ENCODE measurements at regions not wholly inside any gene's neighbourhood (a gene's known extent, or its start where the extent isn't known, plus 50 kb on each side); places are given as distances from the start of the nearest gene placed in this dataset.

GRCh38 chr2:120941571-120942120, 206.0 kb downstream of the GLI2 start:
- DNase-seq (no peak), ATAC-seq (ENCODE audit: low read depth) (no peak)
- Histone ChIP-seq H3K27ac (ENCODE audit: low read length in 2 of 2) (no peak overlapping the region), H3K9me3 (ENCODE audit: control extremely low read depth in 1 of 3, control insufficient read depth in 2 of 3, insufficient read depth in 1 of 3, low read length in 2 of 3) (peaks cover 0 to 5% (median 0%) of the 10 kb centered on the region in 3 donors), H3K4me1 (ENCODE audit: control insufficient read depth in 2 of 2, insufficient read depth in 2 of 2, low read length in 2 of 2) (no peaks in the 10 kb centered on the region), H3K36me3 (replicated peaks in 1 of 2; ENCODE audit: control extremely low read depth in 1 of 2, control insufficient read depth in 1 of 2, extremely low read depth in 1 of 2, insufficient read depth in 2 of 2, low read length in 1 of 2) (no peaks in the 10 kb centered on the region), H3K4me3 (ENCODE audit: control extremely low read depth in 1 of 5, extremely low read depth in 1 of 5, insufficient read depth in 1 of 5, low read depth in 2 of 5, low read length in 4 of 5) (no peak overlapping the region), H3K27me3 (replicated peaks in 1 of 4; ENCODE audit: control extremely low read depth in 1 of 4, control insufficient read depth in 3 of 4, insufficient read depth in 4 of 4, low read length in 3 of 4) (no peaks in the 10 kb centered on the region), H4K20me1 (ENCODE audit: control insufficient read depth, insufficient read depth, low read length, poor library complexity, severe bottlenecking) (no peaks in the 10 kb centered on the region), H3K79me2 (ENCODE audit: control insufficient read depth, insufficient read depth, low read length) (no peaks in the 10 kb centered on the region), H2AFZ (ENCODE audit: insufficient read depth, low read depth, low read length, poor library complexity, severe bottlenecking) (no peak overlapping the region), H3K9ac (ENCODE audit: low read length) (no peak overlapping the region), H3K4me2 (replicated peaks; ENCODE audit: low read depth, low read length, poor library complexity, severe bottlenecking) (no peak overlapping the region)
- Mint-ChIP-seq H3K4me3 (no peak overlapping the region), H3K27ac (no peak overlapping the region), H3K9me3 (ENCODE audit: insufficient read depth) (no peaks in the 10 kb centered on the region), H3K4me1 (no peaks in the 10 kb centered on the region), H3K27me3 (no peaks in the 10 kb centered on the region)
- intact Hi-C loops (cut with micrococcal nuclease), result no loop called here
- TF ChIP-seq CTCF (IDR thresholded peaks at IDR 0.05) (no peak), EZH2 (IDR thresholded peaks at IDR 0.05; ENCODE audit: borderline replicate concordance, insufficient read depth, low read depth, low read length, poor library complexity, severe bottlenecking) (no peak)
- ChIA-PET POLR2A (no interaction called here), CTCF (no interaction called here)
- WGBS (ENCODE audit: insufficient coverage), result 92% methylated on average over 11 of the region's 11 CpGs

- H3K4me1 Mint-ChIP-seq, result no peaks in the 10 kb centered on the region
- H3K4me1 ChIP-seq (ENCODE audit: control insufficient read depth in 2 of 2, insufficient read depth in 2 of 2, low read length in 2 of 2), result no peaks in the 10 kb centered on the region
- H3K27me3 Mint-ChIP-seq, result no peaks in the 10 kb centered on the region
- POLR2A ChIA-PET, result no interaction called here
- H3K9me3 Mint-ChIP-seq (ENCODE audit: insufficient read depth), result no peaks in the 10 kb centered on the region
- H3K4me2 ChIP-seq (replicated peaks; ENCODE audit: low read depth, low read length, poor library complexity, severe bottlenecking), result no peak overlapping the region
- CTCF ChIA-PET, result no interaction called here
- intact Hi-C loops (cut with micrococcal nuclease), result no loop called here
- H3K79me2 ChIP-seq (ENCODE audit: control insufficient read depth, insufficient read depth, low read length), result no peaks in the 10 kb centered on the region
- H3K9ac ChIP-seq (ENCODE audit: low read length), result no peak overlapping the region
- no peaks in the 10 kb centered on the region for H3K36me3 ChIP-seq (replicated peaks in 1 of 2; ENCODE audit: control extremely low read depth in 1 of 2, control insufficient read depth in 1 of 2, extremely low read depth in 1 of 2, insufficient read depth in 2 of 2, low read length in 1 of 2)
- H3K27me3 ChIP-seq (replicated peaks in 1 of 4; ENCODE audit: control extremely low read depth in 1 of 4, control insufficient read depth in 3 of 4, insufficient read depth in 4 of 4, low read length in 3 of 4), result no peaks in the 10 kb centered on the region
- H2AFZ ChIP-seq (ENCODE audit: insufficient read depth, low read depth, low read length, poor library complexity, severe bottlenecking), result no peak overlapping the region
- WGBS (ENCODE audit: insufficient coverage), result 93% methylated on average over 15 of the region's 15 CpGs
- TF ChIP-seq CTCF (IDR thresholded peaks at IDR 0.05) (no peak), EZH2 (IDR thresholded peaks at IDR 0.05; ENCODE audit: borderline replicate concordance, insufficient read depth, low read depth, low read length, poor library complexity, severe bottlenecking) (no peak)
- DNase-seq (no peak), ATAC-seq (ENCODE audit: low read depth) (no peak)
- H3K27ac Mint-ChIP-seq, result no peak overlapping the region
- no peak overlapping the region for H3K27ac ChIP-seq (ENCODE audit: low read length in 2 of 2)
- H3K4me3 ChIP-seq (ENCODE audit: control extremely low read depth in 1 of 5, extremely low read depth in 1 of 5, insufficient read depth in 1 of 5, low read depth in 2 of 5, low read length in 4 of 5), result no peak overlapping the region
- H3K4me3 Mint-ChIP-seq, result no peak overlapping the region
- H3K9me3 ChIP-seq (ENCODE audit: control extremely low read depth in 1 of 3, control insufficient read depth in 2 of 3, insufficient read depth in 1 of 3, low read length in 2 of 3), result peaks cover 0 to 5% (median 0%) of the 10 kb centered on the region in 3 donors
- no peaks in the 10 kb centered on the region for H4K20me1 ChIP-seq (ENCODE audit: control insufficient read depth, insufficient read depth, low read length, poor library complexity, severe bottlenecking)
These were observed 207.0 kb downstream of the GLI2 start for GRCh38 chr2:120942658-120943057.

All from B cell (primary cell).